WTC11 (cell line): ENCODE measurements at regions not wholly inside any gene's neighbourhood (a gene's known extent, or its start where the extent isn't known, plus 50 kb on each side); places are given as distances from the start of the nearest gene placed in this dataset.

ENCODE experiments used
- ATAC-seq: fragments of 200-7000 bp; cut with Tn5 transposase; 2 replicates; pipeline ENCODE4 v1.10.0; 2021; ENCODE audit warnings: mild to moderate bottlenecking, moderate library complexity
- CTCF ChIA-PET: fragments of 300-600 bp; sonication (Branson Sonifier 250); formaldehyde crosslinking; loops from one replicate; lab custom pipeline; 2021; ENCODE audit warnings: antibody characterized with exemption; lab: Charles Lee
- POLR2A ChIA-PET: fragments of 350-600 bp; sonication (Branson Sonifier 250); formaldehyde crosslinking; loops from one replicate; lab custom pipeline; 2021; ENCODE audit warnings: antibody characterized with exemption; lab: Charles Lee
- DNase-seq: peaks from one replicate; pipeline ENCODE4 v3.0.0; 2021; ENCODE audit warnings: low spot score
- H3K27ac Mint-ChIP-seq: 2 replicates; pipeline ENCODE4 v1.8.0; 2021; ENCODE audit warnings: mixed read lengths
- H3K27me3 Mint-ChIP-seq: 2 replicates; pipeline ENCODE4 v1.8.0; 2021; ENCODE audit warnings: low read depth, mild to moderate bottlenecking, moderate library complexity, mixed read lengths
- H3K36me3 Mint-ChIP-seq: 2 replicates; pipeline ENCODE4 v1.8.0; 2021; ENCODE audit warnings: mixed read lengths
- H3K4me1 Mint-ChIP-seq: 2 replicates; pipeline ENCODE4 v1.8.0; 2022; ENCODE audit warnings: mixed read lengths
- H3K4me3 Mint-ChIP-seq: 2 replicates; pipeline ENCODE4 v1.8.0; 2021; ENCODE audit warnings: mild to moderate bottlenecking, moderate library complexity, mixed read lengths
- H3K9me3 Mint-ChIP-seq: 2 replicates; pipeline ENCODE4 v1.8.0; 2021; ENCODE audit warnings: mixed read lengths
- ATF1 ChIP-seq: sonication (generic); formaldehyde crosslinking; IDR thresholded peaks from 2 replicates; pipeline ENCODE4 v1.8.1; 2023; ENCODE audit warnings: mild to moderate bottlenecking, moderate library complexity, missing genetic modification reagents
- CDX4 ChIP-seq: fragments of 250-450 bp; sonication (Bioruptor Pico); IDR thresholded peaks from 2 replicates; pipeline ENCODE4 v1.9.0; 2021; ENCODE audit warnings: moderate library complexity, mild to moderate bottlenecking, inconsistent platforms, borderline replicate concordance
- CREB1 ChIP-seq: sonication (generic); formaldehyde crosslinking; IDR thresholded peaks from 2 replicates; pipeline ENCODE4 v1.8.0; 2023; ENCODE audit warnings: mild to moderate bottlenecking, missing genetic modification reagents
- ELF4 ChIP-seq: sonication (generic); formaldehyde crosslinking; IDR thresholded peaks from 2 replicates; pipeline ENCODE4 v1.8.1; 2022; ENCODE audit warnings: low read depth, mild to moderate bottlenecking, moderate library complexity, missing genetic modification reagents
- ESRRA ChIP-seq: sonication (generic); formaldehyde crosslinking; IDR thresholded peaks from 2 replicates; pipeline ENCODE4 v1.8.1; 2022; ENCODE audit warnings: mild to moderate bottlenecking, missing genetic modification reagents, borderline replicate concordance
- ETV6 ChIP-seq: sonication (generic); formaldehyde crosslinking; IDR thresholded peaks from 2 replicates; pipeline ENCODE4 v1.8.1; 2022; ENCODE audit warnings: mild to moderate bottlenecking, missing genetic modification reagents
- FOXK1 ChIP-seq: sonication (generic); formaldehyde crosslinking; IDR thresholded peaks from 2 replicates; pipeline ENCODE4 v1.8.0; 2022; ENCODE audit warnings: mild to moderate bottlenecking, moderate library complexity, missing genetic modification reagents
- GABPB1 ChIP-seq: sonication (generic); formaldehyde crosslinking; IDR thresholded peaks from 2 replicates; pipeline ENCODE4 v1.8.1; 2023; ENCODE audit warnings: mild to moderate bottlenecking, missing genetic modification reagents
- GRHL2 ChIP-seq: fragments of 250-450 bp; sonication (Bioruptor Pico); IDR thresholded peaks from 2 replicates; pipeline ENCODE4 v1.8.0; 2022; ENCODE audit warnings: mild to moderate bottlenecking, moderate library complexity; ENCODE audit not compliant: insufficient replicate concordance, severe bottlenecking
- HMGA2 ChIP-seq: fragments of 250-450 bp; sonication (Bioruptor Pico); IDR thresholded peaks from 2 replicates; pipeline ENCODE4 v1.4.0; 2021; ENCODE audit warnings: mild to moderate bottlenecking, moderate library complexity
- JUN ChIP-seq: sonication (generic); formaldehyde crosslinking; IDR thresholded peaks from 2 replicates; pipeline ENCODE4 v1.8.0; 2023; ENCODE audit warnings: mild to moderate bottlenecking, missing genetic modification reagents
- MLX ChIP-seq: sonication (generic); formaldehyde crosslinking; IDR thresholded peaks from 2 replicates; pipeline ENCODE4 v1.8.1; 2023; ENCODE audit warnings: mild to moderate bottlenecking, missing genetic modification reagents, moderate library complexity
- NR2C2 ChIP-seq: sonication (generic); formaldehyde crosslinking; IDR thresholded peaks from 2 replicates; pipeline ENCODE4 v1.8.0; 2022; ENCODE audit warnings: mild to moderate bottlenecking, missing genetic modification reagents
- OVOL2 ChIP-seq: fragments of 250-450 bp; sonication (Bioruptor Pico); IDR thresholded peaks from 2 replicates; pipeline ENCODE4 v1.9.0; 2021; ENCODE audit warnings: mild to moderate bottlenecking, borderline replicate concordance
- RELA ChIP-seq: sonication (generic); formaldehyde crosslinking; IDR thresholded peaks from 2 replicates; pipeline ENCODE4 v1.8.1; 2022; ENCODE audit warnings: missing genetic modification reagents, mild to moderate bottlenecking, borderline replicate concordance
- RORB ChIP-seq: fragments of 250-450 bp; sonication (Bioruptor Pico); IDR thresholded peaks from 2 replicates; pipeline ENCODE4 v1.9.0; 2021; ENCODE audit warnings: mild to moderate bottlenecking
- SMAD3 ChIP-seq: sonication (generic); formaldehyde crosslinking; IDR thresholded peaks from 2 replicates; pipeline ENCODE4 v1.8.0; 2022; ENCODE audit warnings: missing genetic modification reagents, mild to moderate bottlenecking, borderline replicate concordance
- TEAD1 ChIP-seq: sonication (generic); formaldehyde crosslinking; IDR thresholded peaks from 2 replicates; pipeline ENCODE4 v1.8.0; 2022; ENCODE audit warnings: mild to moderate bottlenecking, missing genetic modification reagents
- ZBTB21 ChIP-seq: sonication (generic); formaldehyde crosslinking; IDR thresholded peaks from 2 replicates; pipeline ENCODE4 v1.8.1; 2023; ENCODE audit warnings: mild to moderate bottlenecking, missing genetic modification reagents, borderline replicate concordance
- ZMAT4 ChIP-seq: fragments of 250-450 bp; sonication (Bioruptor Pico); IDR thresholded peaks from 2 replicates; pipeline ENCODE4 v1.9.0; 2021; ENCODE audit warnings: mild to moderate bottlenecking
- ZNF121 ChIP-seq: sonication (generic); formaldehyde crosslinking; IDR thresholded peaks from 2 replicates; pipeline ENCODE4 v1.8.0; 2023; ENCODE audit warnings: missing genetic modification reagents
- ZNF138 ChIP-seq: sonication (generic); formaldehyde crosslinking; conservative IDR thresholded peaks from 2 replicates; pipeline ENCODE4 v1.8.1; 2022; ENCODE audit warnings: mild to moderate bottlenecking, moderate library complexity, missing genetic modification reagents
- ZNF317 ChIP-seq: sonication (generic); formaldehyde crosslinking; IDR thresholded peaks from 2 replicates; pipeline ENCODE4 v1.8.1; 2023; ENCODE audit warnings: low read depth, mild to moderate bottlenecking, moderate library complexity, missing genetic modification reagents, borderline replicate concordance
- ZNF425 ChIP-seq: fragments of 250-450 bp; sonication (Bioruptor Pico); conservative IDR thresholded peaks from 2 replicates; pipeline ENCODE4 v1.9.0; 2021; ENCODE audit warnings: mild to moderate bottlenecking
- ZNF671 ChIP-seq: fragments of 250-450 bp; sonication (Bioruptor Pico); IDR thresholded peaks from 2 replicates; pipeline ENCODE4 v1.8.0; 2021; ENCODE audit warnings: mild to moderate bottlenecking

DNA sequence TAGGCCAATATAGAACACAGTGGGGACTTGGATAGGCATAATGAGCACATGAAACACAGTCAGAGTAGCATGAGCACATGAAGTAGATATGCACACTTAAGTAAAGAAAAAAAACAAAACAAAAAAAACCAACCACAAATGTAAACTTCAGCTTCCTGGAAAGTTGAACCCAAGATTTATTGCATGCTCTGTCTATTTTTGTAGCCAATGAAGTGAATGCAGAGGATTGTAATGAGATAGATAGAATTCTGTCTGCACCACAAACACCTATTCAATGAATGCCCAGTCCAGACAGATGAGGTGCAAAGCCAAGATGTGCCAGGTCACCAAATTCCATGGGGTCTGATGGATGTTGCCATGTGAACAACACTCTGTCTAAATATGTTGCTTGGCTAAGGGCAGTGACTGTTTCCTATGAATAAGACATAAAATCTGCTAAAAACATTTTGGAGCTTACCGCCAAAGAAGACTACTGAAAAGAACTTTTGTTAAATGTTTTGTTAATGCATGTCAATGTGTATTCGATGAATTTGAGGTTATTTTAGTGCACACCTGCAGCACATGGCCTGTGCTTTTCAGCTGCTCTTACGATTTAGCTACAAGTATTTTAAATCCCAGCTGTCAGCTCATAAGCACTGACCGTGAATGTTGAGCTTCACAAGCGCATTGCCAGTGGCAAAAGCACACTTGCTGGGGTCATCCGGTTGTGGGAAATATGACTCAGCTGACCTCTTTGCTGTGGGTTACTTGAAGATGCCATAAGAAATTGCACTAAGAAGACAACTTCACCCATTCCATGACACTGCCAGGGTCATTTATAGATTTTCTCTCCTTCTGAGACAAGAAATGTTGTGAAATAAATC, 374.8 kb upstream of the GNPDA2 start:
- H3K36me3 Mint-ChIP-seq, result peaks cover 4% of the 10 kb centered on the region; the same call in 1 of the 2 replicates
- POLR2A ChIA-PET, result no interaction called here
- TF ChIP-seq JUN (CRISPR knock-in tag), result no peak
- no peak for TF ChIP-seq RORB (CRISPR knock-in tag)
- TF ChIP-seq OVOL2 (CRISPR knock-in tag), result no peak
- no peak for TF ChIP-seq SMAD3 (CRISPR knock-in tag)
- no peak for TF ChIP-seq ELF4 (CRISPR knock-in tag)
- TF ChIP-seq ATF1 (CRISPR knock-in tag), result no peak
- no peak for TF ChIP-seq CREB1 (CRISPR knock-in tag)
- TF ChIP-seq FOXK1 (CRISPR knock-in tag), result no peak
- no peak for TF ChIP-seq RELA (CRISPR knock-in tag)
- TF ChIP-seq, all 79 proteins: peak for 0
- H3K27me3 Mint-ChIP-seq, result peaks cover 3% of the 10 kb centered on the region; the same call in 1 of the 2 replicates
- CTCF ChIA-PET, result no interaction called here
- H3K27ac Mint-ChIP-seq, result no peak overlapping the region
- peaks cover 9% of the 10 kb centered on the region for H3K9me3 Mint-ChIP-seq
- H3K4me3 Mint-ChIP-seq, result no peak overlapping the region
- DNase-seq (no peak), ATAC-seq (no peak)
- H3K4me1 Mint-ChIP-seq, result peaks cover 13% of the 10 kb centered on the region

- H3K4me3 Mint-ChIP-seq, result no peak overlapping the region
- peaks cover 3% of the 10 kb centered on the region for H3K36me3 Mint-ChIP-seq
- H3K27me3 Mint-ChIP-seq, result no peaks in the 10 kb centered on the region
- H3K9me3 Mint-ChIP-seq, result peaks cover 10% of the 10 kb centered on the region
- no peak overlapping the region for H3K27ac Mint-ChIP-seq
- ATAC-seq (no peak), DNase-seq (no peak)
- peaks cover 13% of the 10 kb centered on the region for H3K4me1 Mint-ChIP-seq
- CTCF ChIA-PET, result no interaction called here
- no peak for TF ChIP-seq ZMAT4 (CRISPR knock-in tag)
- TF ChIP-seq ESRRA (CRISPR knock-in tag), result no peak
- no peak for TF ChIP-seq OVOL2 (CRISPR knock-in tag)
- no peak for TF ChIP-seq CDX4
- POLR2A ChIA-PET, result no interaction called here
Observed at GRCh38 chr4:45099471-45099870, 373.1 kb upstream of the GNPDA2 start.

DNA sequence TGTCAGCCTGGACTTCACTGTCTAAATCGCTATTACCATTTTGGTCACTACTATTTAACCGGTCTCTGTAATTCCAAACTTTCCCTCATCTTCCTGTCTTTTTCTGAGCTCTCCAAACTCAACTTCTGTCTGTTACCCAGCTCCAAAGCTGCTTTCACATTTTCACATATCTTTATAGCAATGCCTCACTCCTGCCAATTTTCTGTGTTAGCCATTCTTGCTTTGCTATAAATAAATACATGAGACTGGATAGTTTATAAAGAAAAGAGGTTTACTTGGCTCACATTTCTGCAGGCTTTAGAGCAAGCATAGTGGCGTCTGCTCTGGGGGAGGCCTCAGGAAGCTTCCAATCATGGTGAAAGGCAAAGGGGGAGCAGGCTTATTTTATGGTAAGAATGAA, 368.3 kb upstream of the GNPDA2 start:
- H3K9me3 Mint-ChIP-seq, result peaks cover 44% of the 10 kb centered on the region
- peaks cover 33% of the 10 kb centered on the region for H3K36me3 Mint-ChIP-seq
- H3K4me3 Mint-ChIP-seq, result no peak overlapping the region
- CTCF ChIA-PET, result no interaction called here
- peaks cover 10% of the 10 kb centered on the region for H3K4me1 Mint-ChIP-seq
- H3K27me3 Mint-ChIP-seq, result no peaks in the 10 kb centered on the region
- no peak for DNase-seq
- POLR2A ChIA-PET, result no interaction called here
- TF ChIP-seq ZNF671 (no peak), ZNF425 (CRISPR knock-in tag) (no peak), ZNF121 (CRISPR knock-in tag) (no peak), NR2C2 (CRISPR knock-in tag) (no peak), ZNF138 (no peak), GRHL2 (no peak), GABPB1 (CRISPR knock-in tag) (no peak), TEAD1 (CRISPR knock-in tag) (no peak), HMGA2 (CRISPR knock-in tag) (no peak), ATF1 (CRISPR knock-in tag) (no peak), ZBTB21 (CRISPR knock-in tag) (no peak), ETV6 (CRISPR knock-in tag) (no peak), ZNF317 (no peak), MLX (CRISPR knock-in tag) (no peak)
- TF ChIP-seq, all 79 proteins: peak for 0
- H3K27ac Mint-ChIP-seq, result no peak overlapping the region
- ATAC-seq, result no peak
